HG03432 (cell line): ENCODE measurements at regions not wholly inside any gene's neighbourhood (a gene's known extent, or its start where the extent isn't known, plus 50 kb on each side); places are given as distances from the start of the nearest gene placed in this dataset.
"Not testable (repeated sequence)": the region's sequence is repeated elsewhere in the genome, so short reads cannot be mapped to it uniquely, and the experiment has no call there.

Experiments used
- ATAC-seq: cut with Tn5 transposase; IDR thresholded peaks from one replicate; pipeline ENCODE4 v1.9.1; 2021; ENCODE audit warnings: mild to moderate bottlenecking, moderate library complexity; ENCODE audit not compliant: unreplicated experiment

DNA sequence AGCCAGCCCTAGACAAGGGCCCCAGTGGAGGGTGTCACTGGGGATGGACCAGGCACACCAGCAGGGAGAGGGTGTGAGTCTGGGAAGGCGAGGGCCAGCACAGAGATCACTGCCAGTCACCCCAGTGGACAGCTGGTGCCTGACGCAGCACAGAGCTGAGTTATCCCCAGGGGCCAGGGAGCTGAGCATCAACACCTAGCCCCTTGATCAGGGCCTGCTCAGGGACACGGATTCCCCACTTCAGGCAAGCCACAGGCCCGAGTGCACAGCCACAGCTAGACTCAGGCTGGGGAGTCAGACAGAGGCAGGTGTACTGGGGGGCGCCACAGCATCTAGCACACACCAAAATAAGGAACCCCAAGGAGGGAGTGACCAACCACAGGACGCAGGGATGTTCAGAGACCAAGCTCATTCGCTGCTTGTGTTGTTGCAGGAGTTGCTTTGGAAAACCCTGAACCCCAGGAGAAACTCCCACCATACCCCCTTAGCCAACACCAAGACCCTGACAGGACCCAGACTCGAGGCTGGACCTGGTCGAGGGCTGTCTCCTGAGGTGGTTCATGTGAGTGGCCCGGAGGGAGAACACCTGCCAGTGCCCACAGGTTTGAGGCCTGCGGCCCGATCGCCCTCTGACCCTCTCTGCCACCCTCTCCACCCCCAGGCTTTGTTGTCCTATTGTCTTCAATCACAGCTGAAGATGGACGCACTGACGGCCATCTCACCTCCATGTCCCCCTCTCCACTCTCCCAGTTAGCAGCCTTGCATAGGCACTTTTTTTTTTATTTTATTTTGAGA lies 146.8 kb downstream of the TPRA1 start:
- ATAC-seq = no peak

DNA sequence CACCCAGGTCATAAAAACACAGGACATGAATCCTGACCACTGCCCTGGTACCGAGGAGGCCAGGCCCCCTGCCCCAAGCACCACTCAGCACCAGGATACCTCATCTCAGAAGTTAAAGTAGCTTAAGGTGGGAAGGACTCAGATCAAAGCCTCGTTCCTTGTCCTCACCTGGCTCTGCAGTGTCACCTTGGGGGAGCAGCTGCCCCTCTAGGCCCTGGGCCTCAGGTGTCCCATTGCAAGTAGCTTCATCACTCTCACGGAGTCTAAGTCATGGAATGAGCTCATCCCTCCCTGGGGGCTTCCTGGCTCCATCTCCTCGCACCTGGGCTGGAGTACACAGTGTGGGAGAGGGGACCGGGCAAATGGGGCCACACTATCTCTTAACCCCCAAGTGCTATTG lies 148.0 kb downstream of the TPRA1 start:
- ATAC-seq = no peak

DNA sequence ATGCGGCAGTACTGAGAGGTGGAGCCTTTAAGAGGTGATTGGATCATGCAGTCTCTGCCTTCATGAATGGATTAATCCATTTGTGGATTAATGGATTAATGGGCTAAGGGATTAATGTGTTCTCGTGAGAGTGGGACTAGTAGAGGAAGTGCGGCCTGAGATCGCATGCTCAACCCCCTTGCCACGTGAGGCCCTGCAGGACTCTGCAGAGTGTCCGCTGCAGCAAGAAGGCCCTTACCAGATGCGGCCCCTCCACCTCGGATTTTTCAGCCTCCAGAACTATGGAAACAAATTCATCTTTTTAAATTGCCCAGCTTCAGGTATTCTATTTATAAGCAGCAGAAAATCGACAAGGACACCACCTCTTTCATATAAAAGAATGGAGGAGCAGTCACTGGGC lies 148.8 kb downstream of the TPRA1 start:
- no peak for ATAC-seq

DNA sequence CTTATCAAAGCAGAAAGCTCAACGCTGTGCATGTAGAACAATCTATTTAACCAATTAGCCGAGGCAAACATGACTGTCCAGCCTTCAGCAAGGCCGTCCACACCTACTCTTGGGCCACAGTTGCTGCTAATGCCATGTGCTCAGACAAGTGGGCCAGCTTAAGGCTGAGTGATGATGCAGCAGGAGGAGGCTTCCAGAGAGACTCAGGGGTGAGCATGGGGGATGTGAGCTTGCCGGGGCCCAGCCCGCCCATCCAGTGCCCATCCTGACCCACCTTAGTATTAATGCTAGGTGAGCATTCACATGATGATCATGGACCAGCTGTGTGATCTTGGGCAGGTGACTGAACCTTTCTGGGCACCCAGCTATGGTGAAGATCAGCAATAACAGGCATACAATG lies 150.1 kb downstream of the TPRA1 start:
- ATAC-seq = no peak

DNA sequence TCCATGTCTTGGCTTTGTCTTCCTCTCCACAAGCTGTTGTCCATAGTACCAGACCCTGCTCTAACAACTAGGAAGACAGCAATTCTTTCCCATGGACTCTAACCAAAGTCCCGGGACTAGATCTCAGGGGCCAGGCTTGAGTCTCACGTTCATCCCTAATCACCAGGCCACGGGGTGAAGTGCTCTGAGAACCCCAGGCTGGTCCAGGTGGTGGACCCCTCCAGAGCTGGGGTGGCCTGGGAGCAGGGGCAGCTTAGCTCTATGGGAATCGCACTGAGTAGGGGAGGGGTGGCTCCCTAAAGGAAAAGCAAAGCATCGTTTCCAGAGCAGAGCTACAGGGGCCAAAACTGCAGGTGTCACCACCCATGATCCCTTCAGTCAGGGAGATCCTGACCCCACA lies 150.9 kb downstream of the TPRA1 start:
- no peak for ATAC-seq

DNA sequence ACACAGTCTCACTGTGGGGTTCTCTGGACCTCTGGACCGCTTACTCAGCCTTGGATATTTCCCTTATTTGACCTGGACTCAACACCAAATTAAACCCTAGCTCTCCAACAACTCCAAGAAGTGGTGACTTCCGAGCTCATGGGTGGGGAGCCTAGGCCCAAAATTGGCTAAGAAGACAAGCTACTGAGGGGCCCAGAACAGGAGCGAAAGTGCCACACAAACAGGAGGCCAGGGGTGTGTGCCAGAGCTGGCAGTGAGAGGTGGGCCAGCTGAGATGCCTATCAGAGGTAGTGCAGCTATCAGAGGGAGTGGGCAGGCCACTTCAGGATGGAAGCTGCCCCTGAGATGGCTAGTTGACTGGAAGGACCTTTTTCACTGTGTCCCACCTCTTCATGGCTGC lies 151.1 kb upstream of the PRR20G start:
- no peak for ATAC-seq

DNA sequence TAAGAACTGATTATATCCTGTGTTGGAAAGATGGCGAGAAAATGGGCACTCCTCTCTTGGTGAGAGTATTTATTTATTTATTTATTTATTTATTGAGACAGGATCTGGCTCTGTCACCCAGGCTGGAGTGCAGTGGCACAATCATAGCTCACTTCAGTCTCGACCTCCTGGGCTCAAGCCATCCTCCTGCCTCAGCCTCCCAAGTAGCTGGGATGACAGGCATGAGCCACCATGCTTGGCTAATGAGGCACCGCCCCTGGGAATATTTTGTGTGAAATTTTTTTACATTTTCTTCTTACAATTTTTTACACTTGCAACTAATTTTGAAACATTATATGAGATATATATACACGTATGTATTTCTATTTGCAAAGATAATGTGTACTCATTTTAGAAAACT lies 150.5 kb upstream of the PRR20G start:
- ATAC-seq = no peak

DNA sequence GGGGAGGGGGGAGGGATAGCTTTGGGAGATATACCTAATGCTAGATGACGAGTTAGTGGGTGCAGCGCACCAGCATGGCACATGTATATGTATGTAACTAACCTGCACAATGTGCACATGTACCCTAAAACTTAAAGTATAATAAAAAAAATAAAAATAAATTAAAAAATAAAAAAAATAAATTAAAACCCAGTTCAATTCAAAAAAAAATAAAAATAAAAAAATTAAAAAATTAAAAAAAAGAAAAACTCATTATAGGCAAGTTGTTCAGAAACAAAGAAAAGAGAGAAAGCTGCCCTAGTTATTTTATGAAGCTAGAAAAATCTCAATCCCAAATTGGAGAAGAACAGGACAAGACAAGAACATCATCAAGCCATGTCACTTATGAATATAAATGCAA lies 147.5 kb upstream of the PRR20G start:
- ATAC-seq = not testable (repeated sequence)

DNA sequence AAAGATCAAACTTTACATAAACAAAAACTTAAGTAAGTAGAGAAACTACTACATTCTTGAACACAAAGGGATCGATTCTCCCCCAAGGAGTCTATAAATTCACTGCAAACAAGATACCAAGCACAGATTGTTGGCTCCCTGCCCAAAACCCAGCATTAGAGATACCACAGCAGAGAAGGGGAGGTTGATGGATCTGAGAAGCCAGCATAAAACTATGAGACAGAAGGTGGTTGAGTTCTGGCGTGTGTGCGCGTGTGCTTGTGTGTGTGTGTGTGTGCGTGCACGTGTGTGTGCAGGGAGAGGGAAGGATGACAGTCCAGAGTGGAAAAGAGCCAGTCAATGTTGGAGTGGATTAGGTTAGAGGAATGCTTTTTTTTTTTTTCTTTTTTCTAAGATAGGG lies 143.2 kb upstream of the PRR20G start:
- no peak for ATAC-seq

DNA sequence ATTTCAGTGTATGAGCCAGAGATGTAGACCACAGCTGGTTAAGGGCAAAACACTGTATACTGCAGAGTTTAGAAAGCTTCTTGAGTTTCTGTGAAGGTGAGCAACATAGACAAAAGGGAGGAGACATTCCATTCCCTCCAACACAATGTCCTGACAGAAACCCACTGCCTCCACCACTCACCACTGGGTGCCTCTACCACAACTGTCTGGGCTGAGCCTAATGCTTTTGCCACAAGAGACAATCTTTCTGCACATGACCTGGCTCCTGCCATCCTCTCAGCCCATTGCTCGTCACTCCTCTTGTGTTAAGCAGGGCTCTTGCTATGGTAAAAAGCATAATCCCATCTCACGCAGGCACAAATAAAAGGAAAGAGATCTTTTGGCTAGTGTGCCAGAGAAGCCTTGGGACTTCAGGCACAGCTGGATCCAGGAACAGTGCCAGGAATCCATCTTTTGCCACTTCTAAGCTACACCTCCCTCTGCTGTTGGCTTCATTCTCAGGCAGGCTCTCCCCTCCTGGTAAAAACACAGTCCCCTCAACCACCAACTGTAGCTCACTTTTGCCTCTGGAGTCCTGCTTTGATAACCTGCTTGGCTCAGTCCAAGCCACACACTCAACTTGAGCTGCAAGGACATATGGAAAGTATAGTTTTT lies 140.6 kb upstream of the PRR20G start:
- no peak for ATAC-seq

DNA sequence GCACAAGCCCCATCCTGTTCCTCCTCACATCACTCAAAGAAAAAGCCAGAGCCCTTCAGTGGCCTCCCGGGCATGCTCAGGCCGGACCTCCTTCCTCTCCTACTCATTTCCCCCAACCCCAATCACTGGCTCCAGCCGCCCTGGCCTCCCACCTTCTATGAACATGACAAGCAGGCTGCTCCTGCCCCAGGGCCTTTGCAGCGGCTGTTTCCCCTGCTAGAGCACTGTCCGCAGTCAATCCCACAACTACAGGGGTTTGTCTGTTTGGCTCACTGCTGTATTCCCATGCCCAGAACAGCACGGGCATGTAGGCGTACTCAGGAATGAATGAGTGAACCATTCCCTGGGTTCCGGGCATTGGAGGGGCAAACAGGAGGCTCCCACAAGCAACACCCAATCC lies 139.8 kb upstream of the PRR20G start:
- ATAC-seq = no peak

DNA sequence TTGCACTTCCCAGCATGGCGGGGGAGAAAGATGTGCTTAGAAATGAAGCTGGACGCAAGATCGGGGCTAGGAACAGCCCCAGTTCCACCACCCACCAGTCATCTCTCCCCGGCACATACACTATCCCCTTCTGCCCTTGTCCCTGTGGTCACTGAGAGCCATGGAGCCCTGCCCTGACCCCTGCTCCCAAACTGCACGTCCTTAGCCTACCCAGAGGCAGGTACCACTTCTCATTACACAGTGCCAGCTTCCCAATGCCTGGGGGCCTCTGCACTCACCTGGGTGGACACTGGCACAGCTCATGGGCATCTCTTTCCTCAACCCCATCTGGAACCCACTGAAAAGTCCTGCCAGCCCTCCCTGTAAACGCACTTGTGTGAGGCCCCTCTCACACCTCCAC lies 139.3 kb upstream of the PRR20G start:
- ATAC-seq = no peak

DNA sequence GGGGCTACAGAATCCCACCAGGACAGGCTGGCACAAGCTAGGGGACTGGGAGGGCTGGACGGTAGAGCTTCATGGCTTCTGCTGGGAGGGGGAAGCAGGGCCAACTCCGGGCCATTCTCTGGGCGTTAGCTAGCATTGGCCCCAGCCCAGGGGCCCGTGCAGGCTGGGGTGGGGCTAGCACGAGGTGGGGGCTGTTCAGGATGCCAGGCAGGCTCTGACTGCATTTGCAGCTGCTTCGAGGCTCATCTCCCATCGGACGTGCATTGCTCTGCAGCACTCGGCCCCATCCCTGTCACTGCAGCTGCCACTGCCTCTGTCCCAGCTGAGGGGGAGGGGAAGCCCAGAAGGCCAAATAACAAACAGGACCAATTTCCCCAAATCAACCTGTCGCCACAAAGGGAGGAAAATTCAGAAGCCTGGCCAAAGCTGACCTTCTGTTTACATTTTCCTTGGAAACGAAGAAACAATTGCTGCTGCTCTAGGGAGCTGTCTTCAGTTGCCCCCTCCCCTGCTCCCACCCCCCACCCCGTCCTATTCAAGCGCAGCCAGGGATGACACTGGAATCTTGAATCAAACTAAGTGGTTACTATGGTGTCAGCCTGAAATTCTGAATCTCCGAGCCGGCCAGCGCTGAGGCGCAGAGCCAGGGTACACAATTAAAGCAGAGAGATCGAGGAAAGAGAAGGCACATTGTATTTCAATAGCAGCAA lies 138.8 kb upstream of the PRR20G start:
- no peak for ATAC-seq

DNA sequence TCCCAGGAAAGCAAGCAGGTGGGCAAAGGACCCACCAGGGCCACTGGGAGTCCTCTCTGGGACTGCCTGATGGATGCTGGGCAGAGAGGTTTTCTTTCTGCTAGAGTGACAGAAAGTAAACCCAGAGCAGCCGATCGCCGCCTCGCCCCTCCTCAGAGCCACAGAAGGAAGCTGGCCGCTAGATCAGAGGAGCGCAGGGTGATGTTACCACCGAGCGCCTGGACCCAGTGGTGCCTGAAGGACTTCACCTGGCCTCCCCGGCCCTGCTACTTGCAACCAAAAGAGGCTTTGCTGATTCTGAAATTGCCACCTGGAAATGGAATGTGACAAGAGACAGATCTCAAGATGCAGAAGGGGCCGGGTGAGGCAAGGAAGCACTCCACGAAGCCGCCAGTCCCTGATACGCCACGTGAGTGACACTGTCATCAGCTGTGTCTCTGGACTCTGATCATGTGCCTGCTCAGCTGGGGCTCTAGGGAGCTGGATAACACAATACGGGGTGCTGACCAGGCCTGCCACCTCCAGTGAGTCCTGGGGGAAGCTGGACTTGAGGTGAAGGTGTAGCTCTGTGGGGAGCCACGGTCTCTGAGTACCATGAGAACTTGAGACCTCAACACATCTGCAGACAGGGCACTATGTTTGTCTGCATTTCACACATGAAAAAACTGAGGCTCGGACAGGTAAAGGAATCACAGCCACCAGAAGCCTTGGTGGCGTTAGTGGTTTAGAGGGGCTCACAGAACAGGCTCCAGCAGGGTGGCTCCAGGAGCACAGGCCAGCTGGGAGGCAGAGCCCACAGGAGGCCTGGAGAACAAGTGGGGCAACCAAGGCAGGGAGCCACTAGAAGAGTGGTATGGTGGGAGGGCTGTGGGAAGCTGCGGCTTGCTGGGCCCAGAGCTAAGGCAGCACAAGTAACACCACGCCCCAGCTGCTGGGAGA lies 137.9 kb upstream of the PRR20G start:
- ATAC-seq = no peak

DNA sequence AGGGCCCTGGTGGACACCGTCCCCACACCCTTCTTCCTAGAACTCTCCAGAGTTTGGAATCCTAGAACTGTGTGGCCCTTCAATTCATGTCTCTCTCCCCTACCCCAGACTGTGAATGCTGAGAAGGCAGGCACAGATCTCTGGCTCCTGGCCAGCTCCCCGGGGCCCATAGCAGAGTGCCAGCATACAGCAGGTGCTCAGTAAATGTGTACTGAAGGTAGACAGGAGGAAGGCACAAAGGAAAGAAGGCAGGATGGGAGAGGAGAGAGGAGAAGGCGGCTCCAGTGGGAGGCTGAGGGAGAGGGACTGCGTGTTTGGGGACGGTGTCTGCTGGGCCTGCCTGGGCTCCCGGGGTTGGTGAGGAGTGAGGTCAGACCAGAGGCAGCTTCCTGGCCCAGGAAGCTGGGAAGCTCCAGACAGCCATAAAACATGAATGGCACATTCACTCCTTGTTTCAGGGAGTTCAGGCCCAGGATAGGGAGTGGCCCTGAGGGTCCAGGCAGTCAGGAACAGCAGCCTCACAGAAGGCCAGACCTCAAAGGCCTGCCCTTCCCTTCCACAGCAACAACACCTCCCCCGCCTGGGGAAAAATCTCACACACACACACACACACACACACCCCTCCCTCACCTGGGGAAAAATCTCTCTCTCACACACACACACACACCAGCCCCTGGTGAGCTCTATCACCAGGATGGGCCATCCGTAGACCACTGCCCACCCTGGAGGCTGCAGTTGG lies 137.1 kb upstream of the PRR20G start:
- ATAC-seq = no peak

DNA sequence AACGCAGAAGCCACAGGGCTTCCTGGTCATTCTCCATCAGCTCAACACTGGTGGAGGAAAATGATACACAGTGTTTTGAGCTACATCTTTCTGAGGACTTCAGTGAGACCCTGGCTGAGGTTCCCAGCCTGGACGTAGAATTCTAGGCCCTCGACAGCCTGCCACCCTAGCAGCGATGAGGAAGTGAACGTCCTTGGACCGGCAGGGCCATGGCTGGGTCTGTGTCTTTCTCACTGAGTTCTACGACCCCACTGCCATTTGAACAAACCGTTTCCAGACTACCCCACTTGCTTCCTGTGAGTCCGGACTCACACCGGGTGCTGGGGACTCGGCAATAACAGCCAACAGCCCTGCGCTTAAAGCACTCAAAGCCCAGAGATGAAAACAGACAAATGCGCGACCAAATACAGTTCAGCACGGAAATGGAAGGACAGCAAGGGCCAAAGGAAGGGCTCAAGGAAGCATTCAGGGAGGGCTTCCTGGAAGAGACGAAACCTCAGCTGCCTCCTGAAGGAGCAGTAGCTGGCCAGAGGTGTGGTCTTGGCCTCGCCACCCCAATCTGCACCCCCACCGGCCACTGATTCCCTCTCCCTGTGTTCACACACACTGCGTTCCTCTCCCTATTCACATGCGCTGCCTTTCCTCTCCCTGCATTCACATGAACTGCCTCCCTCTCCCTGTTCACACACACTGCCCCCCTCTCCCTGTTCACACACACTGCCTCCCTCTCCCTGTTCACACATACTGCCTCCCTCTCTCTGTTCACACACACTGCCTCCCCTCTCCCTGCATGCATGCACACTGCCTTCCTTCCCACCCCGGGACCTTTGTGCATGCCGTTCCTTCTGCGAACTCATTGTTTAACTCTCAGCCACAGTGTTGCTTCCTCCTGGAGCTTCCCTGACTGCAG lies 136.3 kb upstream of the PRR20G start:
- no peak for ATAC-seq

DNA sequence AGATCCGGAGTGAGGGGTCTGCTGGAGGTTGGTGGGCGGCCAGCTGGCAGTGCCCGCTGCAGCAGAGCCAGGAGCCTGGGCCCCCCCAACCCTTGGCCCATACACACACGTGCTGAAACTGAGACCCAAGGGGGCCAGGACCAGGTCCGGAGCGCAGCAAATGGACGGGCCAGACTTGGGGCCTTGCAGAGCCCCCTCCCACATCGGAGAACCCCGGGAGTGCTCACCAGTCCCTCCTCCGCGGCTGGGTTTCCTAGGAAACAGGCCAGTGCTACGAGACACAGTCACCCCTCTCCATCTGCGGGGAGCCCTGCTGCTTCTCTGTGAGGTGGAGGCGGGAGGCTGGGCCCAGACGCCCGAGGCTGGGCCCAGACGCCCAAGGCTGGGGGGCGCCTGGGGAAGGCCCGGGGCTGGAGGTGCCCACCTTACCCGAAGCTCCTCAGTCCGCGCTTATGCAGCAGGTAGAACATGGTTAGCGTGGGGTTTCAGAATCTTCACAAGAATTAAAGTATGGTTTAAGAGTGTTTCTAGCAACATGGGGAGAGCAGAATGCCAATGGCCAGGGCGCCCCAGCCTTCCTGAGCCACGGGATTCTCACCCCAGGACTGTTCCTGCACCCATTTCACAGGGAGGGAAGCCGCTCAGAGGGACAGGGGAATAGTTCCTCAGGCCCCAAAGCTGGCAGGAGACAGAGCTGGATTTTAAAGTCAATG lies 135.0 kb upstream of the PRR20G start:
- ATAC-seq = no peak

DNA sequence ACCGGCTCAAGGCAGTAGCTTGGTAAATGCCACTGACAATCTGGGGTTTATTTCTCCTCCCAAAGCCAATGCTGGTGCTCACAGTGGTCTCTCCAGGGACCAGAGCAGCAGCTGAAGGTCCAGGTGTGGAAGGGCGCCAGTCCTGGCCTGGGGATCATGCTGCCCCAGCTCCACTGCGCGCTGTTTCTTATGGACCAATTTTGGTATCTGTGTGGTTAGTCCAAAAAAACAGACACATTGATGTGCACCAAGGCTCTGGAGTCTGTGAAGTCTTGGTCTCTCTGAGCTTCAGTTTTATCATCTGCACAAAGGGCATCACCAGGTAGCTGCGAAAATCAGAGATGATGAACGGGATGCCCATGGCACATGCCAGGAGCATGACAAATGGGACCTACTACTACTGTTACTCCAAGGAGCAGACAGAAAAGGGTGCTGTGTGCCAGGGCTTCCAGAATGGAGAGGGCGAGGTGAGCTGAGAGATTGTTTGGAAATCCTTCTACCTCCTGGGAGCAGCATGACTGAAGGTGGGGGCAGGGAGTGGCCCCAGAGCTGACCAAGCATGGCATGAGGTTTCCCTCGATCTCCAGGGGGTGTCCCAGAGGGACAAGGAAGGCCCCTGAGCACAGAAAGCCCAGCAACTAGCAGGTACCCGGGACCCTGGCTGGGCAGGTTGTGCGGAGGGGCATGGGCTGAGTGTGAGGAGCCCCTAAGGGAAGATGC lies 134.3 kb upstream of the PRR20G start:
- ATAC-seq = no peak
